ENCODE measurements at regions not wholly inside any gene's neighbourhood (a gene's known extent, or its start where the extent isn't known, plus 50 kb on each side); places are given as distances from the start of the nearest gene placed in this dataset.

- no peaks in the 10 kb centered on the region for H3K9me3 Mint-ChIP-seq
- ATAC-seq (replicated peaks; ENCODE audit: extremely low read depth, poor library complexity, severe bottlenecking): no peak
- H3K27me3 Mint-ChIP-seq: peaks cover 51% of the 10 kb centered on the region
- H3K27ac Mint-ChIP-seq (ENCODE audit: low read depth): peak overlapping the region; percentile 13
- H3K36me3 Mint-ChIP-seq (ENCODE audit: insufficient read depth): no peaks in the 10 kb centered on the region
- no peak overlapping the region for H3K4me3 Mint-ChIP-seq
- H3K4me1 Mint-ChIP-seq: no peaks in the 10 kb centered on the region
- DNase-seq (ENCODE audit: low spot score in 2 of 2): peak in 1 of 2 donors; percentile 3
Measured at GRCh38 chr6:169965239-169965638, 213.8 kb downstream of the ERMARD start.

- no peaks in the 10 kb centered on the region for H3K4me1 Mint-ChIP-seq
- DNase-seq (ENCODE audit: low spot score in 2 of 2): peak in 1 of 2 donors; percentile 2
- no peak overlapping the region for H3K4me3 Mint-ChIP-seq
- H3K9me3 Mint-ChIP-seq: no peaks in the 10 kb centered on the region
- H3K27me3 Mint-ChIP-seq: peaks cover 47% of the 10 kb centered on the region
- no peak for ATAC-seq (replicated peaks; ENCODE audit: extremely low read depth, poor library complexity, severe bottlenecking)
- H3K36me3 Mint-ChIP-seq (ENCODE audit: insufficient read depth): no peaks in the 10 kb centered on the region
- H3K27ac Mint-ChIP-seq (ENCODE audit: low read depth): peak overlapping the region; percentile 13
Measured at GRCh38 chr6:169964486-169965180, 213.2 kb downstream of the ERMARD start.

GRCh38 chr6:169963581-169964297, 212.3 kb downstream of the ERMARD start:
- Mint-ChIP-seq H3K27me3 (peaks cover 43% of the 10 kb centered on the region), H3K4me3 (no peak overlapping the region), H3K4me1 (no peaks in the 10 kb centered on the region), H3K36me3 (ENCODE audit: insufficient read depth) (no peaks in the 10 kb centered on the region), H3K27ac (ENCODE audit: low read depth) (no peak overlapping the region), H3K9me3 (no peaks in the 10 kb centered on the region)
- ATAC-seq (replicated peaks; ENCODE audit: extremely low read depth, poor library complexity, severe bottlenecking) (no peak), DNase-seq (ENCODE audit: low spot score in 2 of 2) (no peak)

GRCh38 chr6:169962604-169963469, 211.4 kb downstream of the ERMARD start:
- no peak overlapping the region for H3K27ac Mint-ChIP-seq (ENCODE audit: low read depth)
- peak overlapping the region; percentile 36 for H3K4me3 Mint-ChIP-seq
- H3K36me3 Mint-ChIP-seq (ENCODE audit: insufficient read depth): no peaks in the 10 kb centered on the region
- no peaks in the 10 kb centered on the region for H3K9me3 Mint-ChIP-seq
- H3K27me3 Mint-ChIP-seq: peaks cover 51% of the 10 kb centered on the region
- peak in 1 of 2 donors; percentile 3 for DNase-seq (ENCODE audit: low spot score in 2 of 2)
- H3K4me1 Mint-ChIP-seq: no peaks in the 10 kb centered on the region
- ATAC-seq (replicated peaks; ENCODE audit: extremely low read depth, poor library complexity, severe bottlenecking): no peak

GRCh38 chr6:169961772-169962561, 210.5 kb downstream of the ERMARD start:
- H3K4me3 Mint-ChIP-seq: peak overlapping the region; percentile 36
- no peak overlapping the region for H3K27ac Mint-ChIP-seq (ENCODE audit: low read depth)
- ATAC-seq (replicated peaks; ENCODE audit: extremely low read depth, poor library complexity, severe bottlenecking) (no peak), DNase-seq (ENCODE audit: low spot score in 2 of 2) (no peak)
- H3K9me3 Mint-ChIP-seq: no peaks in the 10 kb centered on the region
- H3K27me3 Mint-ChIP-seq: peaks cover 51% of the 10 kb centered on the region
- no peaks in the 10 kb centered on the region for H3K4me1 Mint-ChIP-seq
- no peaks in the 10 kb centered on the region for H3K36me3 Mint-ChIP-seq (ENCODE audit: insufficient read depth)

- ATAC-seq (replicated peaks; ENCODE audit: extremely low read depth, poor library complexity, severe bottlenecking) (no peak), DNase-seq (ENCODE audit: low spot score in 2 of 2) (no peak)
- Mint-ChIP-seq H3K27ac (ENCODE audit: low read depth) (no peak overlapping the region), H3K36me3 (ENCODE audit: insufficient read depth) (no peaks in the 10 kb centered on the region), H3K9me3 (no peaks in the 10 kb centered on the region), H3K27me3 (peaks cover 46% of the 10 kb centered on the region), H3K4me1 (no peaks in the 10 kb centered on the region), H3K4me3 (no peak overlapping the region)
Measured at GRCh38 chr6:169960886-169961611, 209.6 kb downstream of the ERMARD start.

- no peaks in the 10 kb centered on the region for H3K36me3 Mint-ChIP-seq (ENCODE audit: insufficient read depth)
- H3K27me3 Mint-ChIP-seq: peaks cover 42% of the 10 kb centered on the region
- H3K27ac Mint-ChIP-seq (ENCODE audit: low read depth): no peak overlapping the region
- H3K9me3 Mint-ChIP-seq: no peaks in the 10 kb centered on the region
- H3K4me3 Mint-ChIP-seq: no peak overlapping the region
- no peak for DNase-seq (ENCODE audit: low spot score in 2 of 2)
- ATAC-seq (replicated peaks; ENCODE audit: extremely low read depth, poor library complexity, severe bottlenecking): no peak
- no peaks in the 10 kb centered on the region for H3K4me1 Mint-ChIP-seq
Measured at GRCh38 chr6:169960521-169960885, 209.1 kb downstream of the ERMARD start.

- H3K4me1 Mint-ChIP-seq: no peaks in the 10 kb centered on the region
- H3K4me3 Mint-ChIP-seq: no peak overlapping the region
- peaks cover 42% of the 10 kb centered on the region for H3K27me3 Mint-ChIP-seq
- ATAC-seq (replicated peaks; ENCODE audit: extremely low read depth, poor library complexity, severe bottlenecking) (no peak), DNase-seq (ENCODE audit: low spot score in 2 of 2) (no peak)
- H3K36me3 Mint-ChIP-seq (ENCODE audit: insufficient read depth): no peaks in the 10 kb centered on the region
- H3K27ac Mint-ChIP-seq (ENCODE audit: low read depth): no peak overlapping the region
- no peaks in the 10 kb centered on the region for H3K9me3 Mint-ChIP-seq
Measured at GRCh38 chr6:169960003-169960344, 208.6 kb downstream of the ERMARD start.

- H3K36me3 Mint-ChIP-seq (ENCODE audit: insufficient read depth): no peaks in the 10 kb centered on the region
- peaks cover 40% of the 10 kb centered on the region for H3K27me3 Mint-ChIP-seq
- H3K9me3 Mint-ChIP-seq: no peaks in the 10 kb centered on the region
- no peak overlapping the region for H3K4me3 Mint-ChIP-seq
- peak; percentile 77 for ATAC-seq (replicated peaks; ENCODE audit: extremely low read depth, poor library complexity, severe bottlenecking)
- DNase-seq (ENCODE audit: low spot score in 2 of 2): peak in 1 of 2 donors; percentile 29
- no peaks in the 10 kb centered on the region for H3K4me1 Mint-ChIP-seq
- H3K27ac Mint-ChIP-seq (ENCODE audit: low read depth): no peak overlapping the region
Measured at GRCh38 chr6:169959136-169960002, 207.9 kb downstream of the ERMARD start.

GRCh38 chr6:169958510-169958909, 207.1 kb downstream of the ERMARD start:
- H3K4me1 Mint-ChIP-seq: no peaks in the 10 kb centered on the region
- H3K36me3 Mint-ChIP-seq (ENCODE audit: insufficient read depth): no peaks in the 10 kb centered on the region
- H3K4me3 Mint-ChIP-seq: no peak overlapping the region
- DNase-seq (ENCODE audit: low spot score in 2 of 2): no peak
- ATAC-seq (replicated peaks; ENCODE audit: extremely low read depth, poor library complexity, severe bottlenecking): no peak
- H3K27me3 Mint-ChIP-seq: peaks cover 40% of the 10 kb centered on the region
- no peak overlapping the region for H3K27ac Mint-ChIP-seq (ENCODE audit: low read depth)
- H3K9me3 Mint-ChIP-seq: no peaks in the 10 kb centered on the region

GRCh38 chr6:169957351-169957963, 206.0 kb downstream of the ERMARD start:
- no peaks in the 10 kb centered on the region for H3K36me3 Mint-ChIP-seq (ENCODE audit: insufficient read depth)
- no peak overlapping the region for H3K27ac Mint-ChIP-seq (ENCODE audit: low read depth)
- no peak for DNase-seq (ENCODE audit: low spot score in 2 of 2)
- no peak overlapping the region for H3K4me3 Mint-ChIP-seq
- H3K27me3 Mint-ChIP-seq: peaks cover 31% of the 10 kb centered on the region
- no peak for ATAC-seq (replicated peaks; ENCODE audit: extremely low read depth, poor library complexity, severe bottlenecking)
- H3K4me1 Mint-ChIP-seq: no peaks in the 10 kb centered on the region
- H3K9me3 Mint-ChIP-seq: no peaks in the 10 kb centered on the region
